A673 (cell line): ENCODE measurements at regions not wholly inside any gene's neighbourhood (a gene's known extent, or its start where the extent isn't known, plus 50 kb on each side); places are given as distances from the start of the nearest gene placed in this dataset.

Source experiments
- BruUV-seq: library from RNA; stranded (reverse); fragments of 400-500 nt; replicated peaks from 2 replicates; lab custom pipeline; 2021; lab: Mats Ljungman, UMichigan
- CTCF ChIA-PET: fragments of 300-600 bp; sonication (Branson Sonifier 250); formaldehyde crosslinking; loops from one replicate; lab custom pipeline; 2022; ENCODE audit warnings: antibody characterized with exemption; lab: Charles Lee
- POLR2A ChIA-PET: fragments of 300-600 bp; sonication (Branson Sonifier 250); formaldehyde crosslinking; loops from one replicate; lab custom pipeline; 2022; ENCODE audit warnings: antibody characterized with exemption; ENCODE audit not compliant: low non-redundant PET; lab: Charles Lee
- DNase-seq: peaks from one replicate; pipeline ENCODE4 v3.0.0-alpha.2; 2015; ENCODE audit warnings: low spot score
- H3K27ac ChIP-seq: fragments of 200-600 bp; sonication (generic); 2 replicates; pipeline ENCODE4 v1.5.1; 2016; ENCODE audit warnings: mixed run types, low read depth, mild to moderate bottlenecking, mixed read lengths, antibody characterized with exemption, low read length; ENCODE audit not compliant: poor library complexity, severe bottlenecking
- H3K27me3 ChIP-seq: fragments of 200-600 bp; sonication (generic); replicated peaks from 2 replicates; pipeline ENCODE4 v1.6.1; 2017; ENCODE audit warnings: mixed run types, low read depth, mild to moderate bottlenecking, mixed read lengths, antibody characterized with exemption, low read length; ENCODE audit not compliant: insufficient read depth, poor library complexity
- H3K36me3 ChIP-seq: fragments of 200-600 bp; sonication (generic); 2 replicates; pipeline ENCODE4 v1.6.1; 2016; ENCODE audit warnings: mixed run types, mild to moderate bottlenecking, mixed read lengths, antibody characterized with exemption, low read length; ENCODE audit not compliant: insufficient read depth, poor library complexity, severe bottlenecking
- H3K4me1 ChIP-seq: fragments of 200-600 bp; sonication (generic); 2 replicates; pipeline ENCODE4 v1.6.1; 2017; ENCODE audit warnings: mixed run types, mild to moderate bottlenecking, mixed read lengths, antibody characterized with exemption, low read length; ENCODE audit not compliant: insufficient read depth, poor library complexity, severe bottlenecking
- H3K4me3 ChIP-seq: fragments of 200-600 bp; sonication (generic); 2 replicates; pipeline ENCODE4 v1.5.1; 2016; ENCODE audit warnings: low read depth, mixed run types, mild to moderate bottlenecking, mixed read lengths, low read length; ENCODE audit not compliant: poor library complexity, severe bottlenecking
- H3K9me3 ChIP-seq: fragments of 200-600 bp; sonication (generic); 2 replicates; pipeline ENCODE4 v1.6.1; 2016; ENCODE audit warnings: mixed run types, low read depth, mild to moderate bottlenecking, mixed read lengths, antibody characterized with exemption, low read length; ENCODE audit not compliant: poor library complexity, severe bottlenecking
- CTCF ChIP-seq: fragments of 300-800, 200-600 bp; sonication (generic); conservative IDR thresholded peaks from 2 replicates; pipeline ENCODE4 v1.5.1; 2017; ENCODE audit warnings: low read depth, mild to moderate bottlenecking, antibody characterized with exemption, low read length, moderate library complexity, mixed read lengths
- EZH2 ChIP-seq: fragments of 200-600 bp; sonication (generic); IDR thresholded peaks from 2 replicates; pipeline ENCODE4 v1.6.1; 2017; ENCODE audit warnings: borderline replicate concordance, low read depth, mild to moderate bottlenecking, mixed read lengths, antibody characterized with exemption, low read length; ENCODE audit not compliant: poor library complexity, severe bottlenecking
- intact Hi-C: fragments of 100-400 bp; cut with micrococcal nuclease; formaldehyde crosslinking; loops from one replicate; pipeline ENCODE4 v1.10.0; 2022; ENCODE audit not compliant: unreplicated experiment

DNA sequence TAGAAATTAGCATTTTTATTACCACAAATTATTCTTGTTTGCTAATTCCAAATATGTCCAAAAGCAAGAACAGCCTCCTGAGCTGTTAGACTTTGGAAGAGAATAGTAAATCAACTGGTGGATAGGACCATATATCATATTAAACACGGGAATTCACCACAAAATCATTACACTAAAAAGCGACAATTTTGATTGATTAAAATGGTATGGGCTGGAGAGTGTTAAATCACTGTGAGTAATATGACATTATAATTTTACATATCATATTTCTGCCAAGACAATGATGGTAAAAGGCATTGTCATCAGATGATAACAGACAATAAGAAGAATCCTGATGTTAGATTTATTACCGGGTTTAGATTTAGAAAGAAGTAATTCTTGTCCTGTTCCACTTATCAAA is 107.2 kb upstream of the ARRDC3 start:
- ChIA-PET CTCF (no interaction called here), POLR2A (no interaction called here)
- no peaks in the 10 kb centered on the region for H3K9me3 ChIP-seq
- no peak for DNase-seq
- TF ChIP-seq EZH2 (no peak), CTCF (no peak)
- H3K4me1 ChIP-seq, result peaks cover 7% of the 10 kb centered on the region
- H3K27me3 ChIP-seq, result no peaks in the 10 kb centered on the region
- H3K27ac ChIP-seq, result no peak overlapping the region
- BruUV-seq, result no TSS peak
- no peaks in the 10 kb centered on the region for H3K36me3 ChIP-seq
- H3K4me3 ChIP-seq, result no peak overlapping the region
- intact Hi-C loops, result no loop called here

DNA sequence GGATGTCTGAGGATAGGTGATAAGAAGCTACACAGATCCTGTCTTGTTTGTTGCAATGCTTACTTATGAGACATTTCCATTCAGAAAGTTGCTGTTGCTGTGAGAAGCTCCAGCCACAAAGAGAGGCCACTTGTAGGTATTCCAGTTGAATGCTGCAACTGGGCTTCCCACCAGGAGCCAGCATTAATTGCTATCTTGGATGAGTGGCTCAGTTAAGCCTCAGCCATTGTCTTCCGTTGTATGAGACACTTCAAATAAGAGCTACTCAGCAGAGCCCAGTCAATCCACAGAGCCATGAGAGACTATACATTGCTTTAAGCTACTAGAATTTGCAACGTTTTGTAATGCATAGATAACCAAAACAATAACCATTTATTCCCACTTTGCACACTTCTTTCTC is 104.3 kb upstream of the ARRDC3 start:
- CTCF ChIA-PET, result no interaction called here
- BruUV-seq, result no TSS peak

GRCh38 chr5:91486638-91487037 is 103.5 kb upstream of the ARRDC3 start:
- Histone ChIP-seq H3K27me3 (no peaks in the 10 kb centered on the region), H3K4me1 (no peaks in the 10 kb centered on the region), H3K36me3 (no peaks in the 10 kb centered on the region), H3K9me3 (no peaks in the 10 kb centered on the region), H3K27ac (no peak overlapping the region), H3K4me3 (no peak overlapping the region)
- BruUV-seq, result no TSS peak
- intact Hi-C loops, result no loop called here
- POLR2A ChIA-PET, result no interaction called here
- TF ChIP-seq CTCF, result no peak
- TF ChIP-seq EZH2, result no peak
- DNase-seq, result peak; percentile 19
- CTCF ChIA-PET, result no interaction called here

More for the DNA sequence above, 104.3 kb upstream of the ARRDC3 start:
- H3K27ac ChIP-seq, result no peak overlapping the region
- no peak overlapping the region for H3K4me3 ChIP-seq
- H3K9me3 ChIP-seq, result no peaks in the 10 kb centered on the region
- DNase-seq, result no peak
- POLR2A ChIA-PET, result no interaction called here
- H3K4me1 ChIP-seq, result no peaks in the 10 kb centered on the region
- TF ChIP-seq CTCF (no peak), EZH2 (no peak)
- intact Hi-C loops, result no loop called here
- H3K27me3 ChIP-seq, result no peaks in the 10 kb centered on the region
- no peaks in the 10 kb centered on the region for H3K36me3 ChIP-seq
